ENCODE measurements at regions not wholly inside any gene's neighbourhood (a gene's known extent, or its start where the extent isn't known, plus 50 kb on each side); places are given as distances from the start of the nearest gene placed in this dataset.

GRCh38 chr1:116819081-116819480 is 64.9 kb downstream of the CD2 start:
- no peak for DNase-seq (ENCODE audit: extremely low read depth, insufficient read length)
- H3K4me3 ChIP-seq (replicated peaks; ENCODE audit: low read depth, low read length), result no peak overlapping the region
- H3K36me3 ChIP-seq (ENCODE audit: control insufficient read depth, insufficient read depth, low read length), result no peaks in the 10 kb centered on the region
- TF ChIP-seq, protein P1, sequence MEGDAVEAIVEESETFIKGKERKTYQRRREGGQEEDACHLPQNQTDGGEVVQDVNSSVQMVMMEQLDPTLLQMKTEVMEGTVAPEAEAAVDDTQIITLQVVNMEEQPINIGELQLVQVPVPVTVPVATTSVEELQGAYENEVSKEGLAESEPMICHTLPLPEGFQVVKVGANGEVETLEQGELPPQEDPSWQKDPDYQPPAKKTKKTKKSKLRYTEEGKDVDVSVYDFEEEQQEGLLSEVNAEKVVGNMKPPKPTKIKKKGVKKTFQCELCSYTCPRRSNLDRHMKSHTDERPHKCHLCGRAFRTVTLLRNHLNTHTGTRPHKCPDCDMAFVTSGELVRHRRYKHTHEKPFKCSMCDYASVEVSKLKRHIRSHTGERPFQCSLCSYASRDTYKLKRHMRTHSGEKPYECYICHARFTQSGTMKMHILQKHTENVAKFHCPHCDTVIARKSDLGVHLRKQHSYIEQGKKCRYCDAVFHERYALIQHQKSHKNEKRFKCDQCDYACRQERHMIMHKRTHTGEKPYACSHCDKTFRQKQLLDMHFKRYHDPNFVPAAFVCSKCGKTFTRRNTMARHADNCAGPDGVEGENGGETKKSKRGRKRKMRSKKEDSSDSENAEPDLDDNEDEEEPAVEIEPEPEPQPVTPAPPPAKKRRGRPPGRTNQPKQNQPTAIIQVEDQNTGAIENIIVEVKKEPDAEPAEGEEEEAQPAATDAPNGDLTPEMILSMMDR (IDR thresholded peaks at IDR 0.05; ENCODE audit: insufficient read depth, low read length, poor library complexity, severe bottlenecking), result no peak
- H3K27me3 ChIP-seq (replicated peaks; ENCODE audit: control insufficient read depth, insufficient read depth, low read length), result no peaks in the 10 kb centered on the region

DNA sequence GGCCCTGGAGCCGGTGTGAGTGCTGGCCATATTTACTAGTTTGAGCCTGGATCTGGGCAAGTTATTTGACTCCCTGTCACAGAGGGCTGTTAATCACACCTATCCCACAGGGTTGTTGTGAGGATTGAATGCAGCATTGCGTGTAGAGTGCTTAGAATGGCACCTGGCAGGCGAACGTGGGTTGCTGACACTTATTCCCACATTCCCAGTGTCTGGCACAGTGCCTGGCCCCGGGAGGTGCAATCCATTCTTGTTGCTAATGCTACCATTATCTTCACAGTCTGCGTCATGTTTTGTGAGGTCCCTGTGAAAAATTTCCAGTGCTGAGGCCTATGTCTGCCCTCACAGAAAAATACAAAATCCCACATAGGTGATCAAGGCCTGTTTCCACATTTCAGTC is 66.1 kb downstream of the CD2 start:
- no peak overlapping the region for H3K4me3 ChIP-seq (replicated peaks; ENCODE audit: low read depth, low read length)
- no peaks in the 10 kb centered on the region for H3K27me3 ChIP-seq (replicated peaks; ENCODE audit: control insufficient read depth, insufficient read depth, low read length)
- H3K36me3 ChIP-seq (ENCODE audit: control insufficient read depth, insufficient read depth, low read length), result no peaks in the 10 kb centered on the region
- DNase-seq (ENCODE audit: extremely low read depth, insufficient read length), result no peak
- TF ChIP-seq, protein P1 (IDR thresholded peaks at IDR 0.05; ENCODE audit: insufficient read depth, low read length, poor library complexity, severe bottlenecking), result no peak

- no peaks in the 10 kb centered on the region for H3K27me3 ChIP-seq (replicated peaks; ENCODE audit: control insufficient read depth, insufficient read depth, low read length)
- TF ChIP-seq, protein P1 (IDR thresholded peaks at IDR 0.05; ENCODE audit: insufficient read depth, low read length, poor library complexity, severe bottlenecking), result no peak
- no peak overlapping the region for H3K4me3 ChIP-seq (replicated peaks; ENCODE audit: low read depth, low read length)
- no peaks in the 10 kb centered on the region for H3K36me3 ChIP-seq (ENCODE audit: control insufficient read depth, insufficient read depth, low read length)
- no peak for DNase-seq (ENCODE audit: extremely low read depth, insufficient read length)
Observed at GRCh38 chr1:116821763-116822162, 67.5 kb downstream of the CD2 start.

GRCh38 chr1:116824631-116825206 is 70.5 kb downstream of the CD2 start:
- no peak for DNase-seq (ENCODE audit: extremely low read depth, insufficient read length)
- H3K36me3 ChIP-seq (ENCODE audit: control insufficient read depth, insufficient read depth, low read length), result no peaks in the 10 kb centered on the region
- no peaks in the 10 kb centered on the region for H3K27me3 ChIP-seq (replicated peaks; ENCODE audit: control insufficient read depth, insufficient read depth, low read length)
- TF ChIP-seq, protein P1 (IDR thresholded peaks at IDR 0.05; ENCODE audit: insufficient read depth, low read length, poor library complexity, severe bottlenecking), result no peak
- H3K4me3 ChIP-seq (replicated peaks; ENCODE audit: low read depth, low read length), result no peak overlapping the region

DNA sequence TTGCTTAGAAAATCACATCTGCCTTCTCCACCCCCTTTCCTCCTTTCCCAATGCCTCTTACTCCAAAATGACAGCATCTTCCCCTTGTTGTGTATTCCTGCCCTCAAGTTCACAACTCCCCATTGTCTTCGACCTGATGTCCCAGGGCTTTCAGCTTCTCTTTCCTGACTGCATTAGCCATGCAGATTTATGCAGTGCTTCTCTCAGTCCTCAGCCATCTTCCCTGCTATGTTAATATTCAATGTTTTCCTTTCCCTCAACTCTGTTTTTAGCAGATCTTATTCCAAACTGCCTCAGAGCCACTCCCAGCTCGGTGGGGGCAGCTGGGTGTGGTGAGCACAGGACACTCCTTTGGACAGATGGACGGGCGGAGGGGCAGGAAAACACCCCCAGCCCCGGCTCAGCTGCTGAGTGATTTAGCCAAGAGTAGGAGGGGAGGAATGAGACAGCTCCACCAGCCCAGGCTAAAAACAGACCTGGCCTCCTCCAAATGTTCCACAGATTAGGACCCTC is 71.0 kb downstream of the CD2 start:
- Histone ChIP-seq H3K36me3 (ENCODE audit: control insufficient read depth, insufficient read depth, low read length) (no peaks in the 10 kb centered on the region), H3K27me3 (replicated peaks; ENCODE audit: control insufficient read depth, insufficient read depth, low read length) (no peaks in the 10 kb centered on the region), H3K4me3 (replicated peaks; ENCODE audit: low read depth, low read length) (no peak overlapping the region)
- TF ChIP-seq, protein P1 (IDR thresholded peaks at IDR 0.05; ENCODE audit: insufficient read depth, low read length, poor library complexity, severe bottlenecking), result no peak
- no peak for DNase-seq (ENCODE audit: extremely low read depth, insufficient read length)

Data from GM06990 (cell line).